H1 (cell line): ENCODE measurements at regions not wholly inside any gene's neighbourhood (a gene's known extent, or its start where the extent isn't known, plus 50 kb on each side); places are given as distances from the start of the nearest gene placed in this dataset.

Experiments
- CTCF ChIA-PET: fragments of 300-600 bp; sonication (Branson Sonifier 250); formaldehyde crosslinking; loops from one replicate; lab custom pipeline; 2021; ENCODE audit not compliant: partially characterized antibody; lab: Charles Lee
- POLR2A ChIA-PET: fragments of 300-600 bp; sonication (Branson Sonifier 250); formaldehyde crosslinking; loops from one replicate; lab custom pipeline; 2021; ENCODE audit warnings: inconsistent platforms; ENCODE audit not compliant: partially characterized antibody; lab: Charles Lee
- DNase-seq, 2 experiments: peaks; one replicate each; pipeline versions ENCODE4 v3.0.0 to v3.0.0-alpha.2; 2010 to 2022; ENCODE audit warnings: low spot score in 2 of 2, low read depth in 1 of 2, mixed read lengths in 1 of 2
- FAIRE-seq: peaks from 2 replicates; lab custom pipeline; 2011; peaks lifted over from hg19 to GRCh38; lab: Jason Lieb, UNC
- H2AFZ ChIP-seq: 2 replicates; pipeline ENCODE4 v1.8.1; 2012; ENCODE audit warnings: low read length, inconsistent platforms
- H2AK5ac ChIP-seq: 2 replicates; pipeline ENCODE4 v1.6.1; 2013; ENCODE audit warnings: low read depth, low read length
- H2BK120ac ChIP-seq: replicated peaks from 2 replicates; pipeline ENCODE3; 2013; ENCODE audit warnings: low read depth, low read length, inconsistent platforms
- H2BK12ac ChIP-seq: 2 replicates; pipeline ENCODE4 v1.6.1; 2013; ENCODE audit warnings: low read depth, low read length
- H2BK15ac ChIP-seq: 2 replicates; pipeline ENCODE4 v1.6.1; 2013; ENCODE audit warnings: low read length
- H2BK20ac ChIP-seq: 2 replicates; pipeline ENCODE4 v1.6.1; 2013; ENCODE audit warnings: low read length
- H2BK5ac ChIP-seq: 2 replicates; pipeline ENCODE4 v1.6.1; 2013; ENCODE audit warnings: low read depth, low read length
- H3K14ac ChIP-seq: 2 replicates; pipeline ENCODE4 v1.6.1; 2013; ENCODE audit warnings: inconsistent platforms; ENCODE audit not compliant: insufficient read length
- H3K18ac ChIP-seq: 2 replicates; pipeline ENCODE4 v1.6.1; 2013; ENCODE audit warnings: low read length; ENCODE audit errors: extremely low read depth
- H3K23ac ChIP-seq: 2 replicates; pipeline ENCODE4 v1.6.1; 2013; ENCODE audit warnings: inconsistent platforms; ENCODE audit not compliant: insufficient read length
- H3K23me2 ChIP-seq: 2 replicates; pipeline ENCODE4 v1.6.1; 2013; ENCODE audit warnings: low read depth, low read length
- H3K27ac ChIP-seq: 2 replicates; pipeline ENCODE4 v1.6.1; 2011; ENCODE audit warnings: low read depth, low read length, inconsistent platforms
- H3K27me3 ChIP-seq, 4 experiments: replicated peaks in 1 of 4; 1 replicate in 1 of 4; 2 replicates in 3 of 4; pipeline versions ENCODE4 v1.6.1 to v1.8.1; 2011 to 2013; ENCODE audit warnings: low read length in 3 of 4, mild to moderate bottlenecking in 3 of 4, inconsistent platforms in 2 of 4, mixed read lengths in 2 of 4, moderate library complexity in 1 of 4; ENCODE audit not compliant: control insufficient read depth in 3 of 4, insufficient read depth in 3 of 4; ENCODE audit errors: extremely low read depth in 1 of 4
- H3K36me3 ChIP-seq, 4 experiments: 2 replicates each; pipeline versions ENCODE4 v1.6.1 to v1.8.1; 2011 to 2013; ENCODE audit warnings: mild to moderate bottlenecking in 4 of 4, low read length in 3 of 4, moderate library complexity in 2 of 4, control low read depth in 1 of 4, inconsistent platforms in 1 of 4; ENCODE audit not compliant: insufficient read depth in 4 of 4, control insufficient read depth in 2 of 4
- H3K4ac ChIP-seq: replicated peaks from 2 replicates; pipeline ENCODE3; 2013; ENCODE audit warnings: low read length, low read depth, mixed read lengths, inconsistent platforms; ENCODE audit not compliant: insufficient read length
- H3K4me1 ChIP-seq, 4 experiments: replicated peaks in 1 of 4; 1 replicate in 1 of 4; 2 replicates in 3 of 4; pipeline versions ENCODE4 v1.6.1 to v1.8.1; 2011 to 2013; ENCODE audit warnings: low read length in 3 of 4, inconsistent platforms in 2 of 4, mixed read lengths in 1 of 4; ENCODE audit not compliant: insufficient read depth in 4 of 4, control insufficient read depth in 3 of 4
- H3K4me2 ChIP-seq, 2 experiments: 2 replicates each; pipeline versions ENCODE4 v1.6.1 to v1.8.1; 2011 to 2013; ENCODE audit warnings: low read depth in 2 of 2, low read length in 2 of 2, control low read depth in 1 of 2, inconsistent platforms in 1 of 2, mild to moderate bottlenecking in 1 of 2; ENCODE audit not compliant: insufficient read depth in 1 of 2
- H3K4me3 ChIP-seq, 4 experiments: fragments of 200-600, 300-600 bp in 1 of 4; sonication (generic), shearing (Covaris generic), sonication (Bioruptor Twin) in 1 of 4; 2 replicates each; pipeline versions ENCODE4 v1.5.1 to v1.8.1; 2011 to 2016; ENCODE audit warnings: low read length in 4 of 4, low read depth in 3 of 4, control low read depth in 2 of 4, inconsistent platforms in 2 of 4, mild to moderate bottlenecking in 2 of 4, mixed read lengths in 1 of 4, moderate library complexity in 1 of 4; ENCODE audit not compliant: insufficient read depth in 2 of 4; ENCODE audit errors: extremely low read depth in 1 of 4
- H3K56ac ChIP-seq: replicated peaks from 2 replicates; pipeline ENCODE3; 2013; ENCODE audit warnings: low read depth, mild to moderate bottlenecking, mixed read lengths, low read length, inconsistent platforms; ENCODE audit not compliant: insufficient read length
- H3K79me1 ChIP-seq: 2 replicates; pipeline ENCODE4 v1.6.1; 2013; ENCODE audit warnings: low read depth, low read length, control low read depth
- H3K79me2 ChIP-seq, 2 experiments: 2 replicates each; pipeline versions ENCODE4 v1.6.1 to v1.8.1; 2012 to 2013; ENCODE audit warnings: low read length in 2 of 2, mild to moderate bottlenecking in 2 of 2, inconsistent platforms in 1 of 2; ENCODE audit not compliant: insufficient read depth in 2 of 2, control insufficient read depth in 1 of 2
- H3K9ac ChIP-seq, 4 experiments: replicated peaks in 1 of 4; 1 replicate in 1 of 4; 2 replicates in 3 of 4; pipeline versions ENCODE4 v1.6.1 to v1.8.1; 2011 to 2013; ENCODE audit warnings: low read depth in 3 of 4, low read length in 3 of 4, control low read depth in 2 of 4, mild to moderate bottlenecking in 2 of 4, moderate library complexity in 2 of 4, inconsistent platforms in 1 of 4; ENCODE audit errors: extremely low read depth in 1 of 4
- H3K9me3 ChIP-seq, 2 experiments: 2 replicates each; pipeline versions ENCODE4 v1.6.1 to v1.8.1; 2012 to 2013; ENCODE audit warnings: mild to moderate bottlenecking in 2 of 2, moderate library complexity in 2 of 2, control low read depth in 1 of 2, inconsistent platforms in 1 of 2, low read depth in 1 of 2, low read length in 1 of 2, mixed read lengths in 1 of 2; ENCODE audit not compliant: insufficient read depth in 2 of 2
- H4K20me1 ChIP-seq, 2 experiments: replicated peaks in 1 of 2; 2 replicates each; pipeline versions ENCODE3 to v1.8.1; 2011 to 2013; ENCODE audit warnings: inconsistent platforms in 2 of 2, low read length in 2 of 2, mild to moderate bottlenecking in 1 of 2; ENCODE audit not compliant: insufficient read depth in 2 of 2, control insufficient read depth in 1 of 2
- H4K5ac ChIP-seq: 2 replicates; pipeline ENCODE4 v1.6.1; 2013; ENCODE audit warnings: low read length, low read depth, mixed read lengths, inconsistent platforms; ENCODE audit not compliant: insufficient read length
- H4K8ac ChIP-seq: 2 replicates; pipeline ENCODE4 v1.8.0; 2013; ENCODE audit warnings: mild to moderate bottlenecking, moderate library complexity, low read length, inconsistent platforms; ENCODE audit not compliant: insufficient read depth; ENCODE audit errors: extremely low read depth
- H4K91ac ChIP-seq: replicated peaks from 2 replicates; pipeline ENCODE3; 2013; ENCODE audit warnings: low read length, mixed read lengths, inconsistent platforms; ENCODE audit not compliant: insufficient read length
- BACH1 ChIP-seq: IDR thresholded peaks from 2 replicates; pipeline ENCODE4 v1.6.1; 2012; ENCODE audit warnings: low read length, improper control_type of control experiment
- GABPA ChIP-seq: IDR thresholded peaks from 2 replicates; pipeline ENCODE4 v1.6.1; 2011; ENCODE audit warnings: mild to moderate bottlenecking, low read length, moderate library complexity, borderline replicate concordance; ENCODE audit not compliant: insufficient read depth
- GTF2F1 ChIP-seq: IDR thresholded peaks from 2 replicates; pipeline ENCODE4 v1.6.1; 2012; ENCODE audit warnings: low read depth, low read length, improper control_type of control experiment, borderline replicate concordance
- KDM4A ChIP-seq: IDR thresholded peaks from one replicate; pipeline ENCODE4 v1.7.1; 2012; ENCODE audit warnings: low read depth, mild to moderate bottlenecking, moderate library complexity, low read length, inconsistent platforms; ENCODE audit not compliant: severe bottlenecking
- RBBP5 ChIP-seq: IDR thresholded peaks from 2 replicates; pipeline ENCODE4 v1.7.1; 2012; ENCODE audit warnings: low read depth, mild to moderate bottlenecking, inconsistent platforms, low read length, moderate library complexity, borderline replicate concordance
- RFX5 ChIP-seq: IDR thresholded peaks from 2 replicates; pipeline ENCODE4 v1.6.1; 2011; ENCODE audit warnings: low read depth, low read length, improper control_type of control experiment, borderline replicate concordance
- TBP ChIP-seq: IDR thresholded peaks from 2 replicates; pipeline ENCODE4 v1.6.1; 2011; ENCODE audit warnings: low read depth, low read length, improper control_type of control experiment
- WGBS, 2 experiments: shearing (Covaris generic) in 1 of 2; methylation state at CpG; one replicate each; pipeline versions ENCODE4 v1.1.6 to v1.1.7; 2013 to 2015; ENCODE audit warnings: low lambda C conversion rate in 2 of 2, mixed read lengths in 2 of 2, inconsistent platforms in 1 of 2, low coverage in 1 of 2, missing lambda C conversion rate in 1 of 2; ENCODE audit not compliant: insufficient replicate concordance in 2 of 2, insufficient coverage in 1 of 2, insufficient read length in 1 of 2; ENCODE audit errors: extremely low coverage in 1 of 2, missing lambda C conversion rate in 1 of 2; 5-methylcytosine and 5-hydroxymethylcytosine counted together

DNA sequence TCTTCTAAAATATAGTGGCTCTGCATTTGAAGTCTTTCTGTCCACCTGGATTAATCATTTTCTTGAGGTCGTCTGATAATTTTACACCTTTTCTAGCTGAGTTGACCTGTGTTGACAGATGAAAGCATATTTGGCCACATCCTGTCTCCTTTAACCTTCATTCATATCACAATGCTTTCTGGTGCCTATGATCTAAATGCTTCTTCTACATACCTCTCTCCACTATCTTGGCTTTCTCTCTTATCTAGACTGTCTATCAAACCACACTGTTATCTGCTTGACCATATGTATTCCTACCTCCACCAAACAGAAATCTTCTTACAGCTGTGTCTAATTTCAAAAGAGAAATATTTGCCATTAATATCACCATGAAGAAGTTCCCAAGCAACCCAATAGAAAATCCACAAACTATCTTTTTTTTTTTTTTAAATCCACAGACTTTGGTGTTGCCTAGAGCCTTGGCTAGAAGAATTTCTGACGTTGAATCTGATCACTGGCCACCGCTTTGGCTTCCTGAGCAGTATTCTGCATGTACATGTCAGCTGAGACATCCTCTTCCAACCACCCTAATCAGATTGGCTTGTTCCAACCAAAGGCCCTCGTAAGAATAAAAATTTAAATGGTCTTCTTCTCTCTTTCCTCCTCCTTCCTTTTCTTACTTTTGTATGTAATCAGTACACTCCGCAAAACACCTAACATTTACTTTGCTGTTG is 66.3 kb upstream of the SP4 start:
- H4K20me1 ChIP-seq, result no peaks in the 10 kb centered on the region
- no peak overlapping the region for H2BK20ac ChIP-seq
- H3K4me3 ChIP-seq, result no peak overlapping the region
- H2BK15ac ChIP-seq, result no peak overlapping the region
- no peak for TF ChIP-seq KDM4A
- TF ChIP-seq RBBP5, result no peak
- no peak for TF ChIP-seq RFX5
- TF ChIP-seq GTF2F1, result no peak
- no peak for TF ChIP-seq BACH1
- TF ChIP-seq GABPA, result no peak
- TF ChIP-seq TBP, result no peak
- no peaks in the 10 kb centered on the region for H3K79me1 ChIP-seq
- no peak overlapping the region for H3K27ac ChIP-seq
- no peak overlapping the region for H4K8ac ChIP-seq
- H3K23ac ChIP-seq, result no peak overlapping the region
- no peak overlapping the region for H4K5ac ChIP-seq
- no peaks in the 10 kb centered on the region for H3K27me3 ChIP-seq
- 93% methylated on average over 5 of the region's 5 CpGs; no CpG with 5 or more reads in 1 of the 2 experiments for WGBS, 2 experiments
- POLR2A ChIA-PET, result no interaction called here
- H3K56ac ChIP-seq, result no peak overlapping the region
- no peak overlapping the region for H4K91ac ChIP-seq
- H3K4me1 ChIP-seq, result no peaks in the 10 kb centered on the region
- no peak overlapping the region for H2AK5ac ChIP-seq
- no peak overlapping the region for H3K4ac ChIP-seq
- no peak overlapping the region for H2AFZ ChIP-seq
- no peaks in the 10 kb centered on the region for H3K9me3 ChIP-seq
- no peak overlapping the region for H3K4me2 ChIP-seq
- FAIRE-seq (no peak), DNase-seq (no peak)
- H2BK12ac ChIP-seq, result no peak overlapping the region
- H3K14ac ChIP-seq, result no peak overlapping the region
- H3K23me2 ChIP-seq, result no peaks in the 10 kb centered on the region
- H3K9ac ChIP-seq, result no peak overlapping the region
- CTCF ChIA-PET, result interaction anchor here (0.6 kb wide), 2 partner anchors 534 to 822 kb away, joined by 3 read pairs; no protein-coding TSS in a partner anchor
- no peaks in the 10 kb centered on the region for H3K36me3 ChIP-seq
- H2BK120ac ChIP-seq, result no peak overlapping the region
- no peak overlapping the region for H2BK5ac ChIP-seq
- no peaks in the 10 kb centered on the region for H3K79me2 ChIP-seq
- H3K18ac ChIP-seq, result no peak overlapping the region
